ENCODE measurements at regions not wholly inside any gene's neighbourhood (a gene's known extent, or its start where the extent isn't known, plus 50 kb on each side); places are given as distances from the start of the nearest gene placed in this dataset.

- TF ChIP-seq, protein P1, sequence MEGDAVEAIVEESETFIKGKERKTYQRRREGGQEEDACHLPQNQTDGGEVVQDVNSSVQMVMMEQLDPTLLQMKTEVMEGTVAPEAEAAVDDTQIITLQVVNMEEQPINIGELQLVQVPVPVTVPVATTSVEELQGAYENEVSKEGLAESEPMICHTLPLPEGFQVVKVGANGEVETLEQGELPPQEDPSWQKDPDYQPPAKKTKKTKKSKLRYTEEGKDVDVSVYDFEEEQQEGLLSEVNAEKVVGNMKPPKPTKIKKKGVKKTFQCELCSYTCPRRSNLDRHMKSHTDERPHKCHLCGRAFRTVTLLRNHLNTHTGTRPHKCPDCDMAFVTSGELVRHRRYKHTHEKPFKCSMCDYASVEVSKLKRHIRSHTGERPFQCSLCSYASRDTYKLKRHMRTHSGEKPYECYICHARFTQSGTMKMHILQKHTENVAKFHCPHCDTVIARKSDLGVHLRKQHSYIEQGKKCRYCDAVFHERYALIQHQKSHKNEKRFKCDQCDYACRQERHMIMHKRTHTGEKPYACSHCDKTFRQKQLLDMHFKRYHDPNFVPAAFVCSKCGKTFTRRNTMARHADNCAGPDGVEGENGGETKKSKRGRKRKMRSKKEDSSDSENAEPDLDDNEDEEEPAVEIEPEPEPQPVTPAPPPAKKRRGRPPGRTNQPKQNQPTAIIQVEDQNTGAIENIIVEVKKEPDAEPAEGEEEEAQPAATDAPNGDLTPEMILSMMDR (IDR thresholded peaks at IDR 0.05; ENCODE audit: low read depth, low read length, missing input control), result no peak
- no peak for TF ChIP-seq REST (IDR thresholded peaks at IDR 0.05)
- TF ChIP-seq, protein P2, sequence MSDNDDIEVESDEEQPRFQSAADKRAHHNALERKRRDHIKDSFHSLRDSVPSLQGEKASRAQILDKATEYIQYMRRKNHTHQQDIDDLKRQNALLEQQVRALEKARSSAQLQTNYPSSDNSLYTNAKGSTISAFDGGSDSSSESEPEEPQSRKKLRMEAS (IDR thresholded peaks at IDR 0.05), result no peak
Measured at GRCh38 chr10:50968386-50969091, 83.1 kb upstream of the A1CF start.

Measured in liver (tissue), 2 donors.